ENCODE measurements at regions not wholly inside any gene's neighbourhood (a gene's known extent, or its start where the extent isn't known, plus 50 kb on each side); places are given as distances from the start of the nearest gene placed in this dataset.
"Not testable (repeated sequence)": the region's sequence is repeated elsewhere in the genome, so short reads cannot be mapped to it uniquely, and the experiment has no call there.

GRCh38 chr14:105600195-105600938 is 74.0 kb downstream of the TMEM121 start:
- not testable (repeated sequence) for H3K9me3 ChIP-seq; H3K4me3 ChIP-seq; H3K27ac ChIP-seq; DNase-seq (ENCODE audit: low spot score in 2 of 2); H3K27me3 ChIP-seq; H3K4me1 ChIP-seq; H3K36me3 ChIP-seq
- WGBS = 92% methylated on average over 24 of the region's 52 CpGs

- no peaks in the 10 kb centered on the region for H3K27me3 ChIP-seq
- DNase-seq (ENCODE audit: low spot score in 2 of 2) = no peak
- no peaks in the 10 kb centered on the region for H3K4me1 ChIP-seq
- H3K4me3 ChIP-seq = no peak overlapping the region
- no peaks in the 10 kb centered on the region for H3K9me3 ChIP-seq
- H3K27ac ChIP-seq = no peak overlapping the region
- 76% methylated on average over 12 of the region's 19 CpGs for WGBS
- TF ChIP-seq EP300 (IDR thresholded peaks at IDR 0.05) (no peak), POLR2A (IDR thresholded peaks at IDR 0.05) (no peak), POLR2AphosphoS5 (IDR thresholded peaks at IDR 0.05) (no peak)
- TF ChIP-seq, protein P1, sequence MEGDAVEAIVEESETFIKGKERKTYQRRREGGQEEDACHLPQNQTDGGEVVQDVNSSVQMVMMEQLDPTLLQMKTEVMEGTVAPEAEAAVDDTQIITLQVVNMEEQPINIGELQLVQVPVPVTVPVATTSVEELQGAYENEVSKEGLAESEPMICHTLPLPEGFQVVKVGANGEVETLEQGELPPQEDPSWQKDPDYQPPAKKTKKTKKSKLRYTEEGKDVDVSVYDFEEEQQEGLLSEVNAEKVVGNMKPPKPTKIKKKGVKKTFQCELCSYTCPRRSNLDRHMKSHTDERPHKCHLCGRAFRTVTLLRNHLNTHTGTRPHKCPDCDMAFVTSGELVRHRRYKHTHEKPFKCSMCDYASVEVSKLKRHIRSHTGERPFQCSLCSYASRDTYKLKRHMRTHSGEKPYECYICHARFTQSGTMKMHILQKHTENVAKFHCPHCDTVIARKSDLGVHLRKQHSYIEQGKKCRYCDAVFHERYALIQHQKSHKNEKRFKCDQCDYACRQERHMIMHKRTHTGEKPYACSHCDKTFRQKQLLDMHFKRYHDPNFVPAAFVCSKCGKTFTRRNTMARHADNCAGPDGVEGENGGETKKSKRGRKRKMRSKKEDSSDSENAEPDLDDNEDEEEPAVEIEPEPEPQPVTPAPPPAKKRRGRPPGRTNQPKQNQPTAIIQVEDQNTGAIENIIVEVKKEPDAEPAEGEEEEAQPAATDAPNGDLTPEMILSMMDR (IDR thresholded peaks at IDR 0.05) = no peak
- H3K36me3 ChIP-seq = no peaks in the 10 kb centered on the region
These were observed 74.6 kb downstream of the TMEM121 start for GRCh38 chr14:105600939-105601359.

DNA sequence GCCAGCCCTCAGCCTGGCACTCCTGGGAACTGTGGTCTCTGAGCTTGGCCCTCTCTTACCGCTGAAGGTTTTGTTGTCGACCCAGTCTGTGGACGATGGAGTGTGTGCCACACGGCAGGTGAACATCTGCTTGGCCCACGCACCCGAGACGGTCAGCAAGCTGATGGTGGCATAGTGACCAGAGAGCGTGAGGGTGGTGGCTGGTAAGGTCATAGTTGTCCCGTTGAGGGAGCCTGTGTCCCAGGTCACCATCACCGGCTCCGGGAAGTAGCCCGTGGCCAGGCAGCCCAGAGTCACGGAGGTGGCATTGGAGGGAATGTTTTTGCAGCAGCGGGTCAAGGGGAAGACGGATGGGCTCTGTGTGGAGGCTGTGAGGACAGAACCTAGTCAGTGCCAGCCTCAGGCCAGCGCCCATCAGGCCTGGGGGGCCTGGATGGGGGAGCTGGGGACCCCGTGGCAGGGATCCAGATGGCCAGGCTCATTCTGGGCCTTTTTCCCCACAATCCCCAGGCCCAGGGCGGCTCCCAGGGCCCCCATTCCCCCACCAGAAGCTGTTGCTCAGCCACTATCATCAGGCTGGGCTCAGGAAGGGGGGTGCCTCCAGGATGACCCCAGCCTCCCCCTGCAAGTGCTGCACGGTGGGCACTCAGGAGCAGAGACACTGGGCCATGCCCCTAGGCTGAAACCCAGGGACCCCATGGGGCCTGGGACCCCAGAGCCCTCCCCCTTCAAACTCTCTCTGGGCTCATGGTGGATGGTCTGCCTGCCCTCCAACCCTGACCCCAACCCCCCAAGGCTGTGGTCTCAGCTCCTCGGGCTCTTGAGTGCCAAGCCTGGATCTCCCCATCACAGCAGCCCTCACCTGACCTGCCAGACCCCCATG is 75.2 kb downstream of the TMEM121 start:
- Histone ChIP-seq H3K36me3 (no peaks in the 10 kb centered on the region), H3K27me3 (no peaks in the 10 kb centered on the region), H3K4me1 (no peaks in the 10 kb centered on the region), H3K4me3 (no peak overlapping the region), H3K9me3 (no peaks in the 10 kb centered on the region), H3K27ac (no peak overlapping the region)
- TF ChIP-seq POLR2AphosphoS5 (IDR thresholded peaks at IDR 0.05) = no peak
- TF ChIP-seq, protein P1 (IDR thresholded peaks at IDR 0.05) = no peak
- TF ChIP-seq EP300 (IDR thresholded peaks at IDR 0.05) = no peak
- TF ChIP-seq POLR2A (IDR thresholded peaks at IDR 0.05) = no peak
- WGBS = 85% methylated on average over 16 of the region's 20 CpGs
- no peak for DNase-seq (ENCODE audit: low spot score in 2 of 2)

DNA sequence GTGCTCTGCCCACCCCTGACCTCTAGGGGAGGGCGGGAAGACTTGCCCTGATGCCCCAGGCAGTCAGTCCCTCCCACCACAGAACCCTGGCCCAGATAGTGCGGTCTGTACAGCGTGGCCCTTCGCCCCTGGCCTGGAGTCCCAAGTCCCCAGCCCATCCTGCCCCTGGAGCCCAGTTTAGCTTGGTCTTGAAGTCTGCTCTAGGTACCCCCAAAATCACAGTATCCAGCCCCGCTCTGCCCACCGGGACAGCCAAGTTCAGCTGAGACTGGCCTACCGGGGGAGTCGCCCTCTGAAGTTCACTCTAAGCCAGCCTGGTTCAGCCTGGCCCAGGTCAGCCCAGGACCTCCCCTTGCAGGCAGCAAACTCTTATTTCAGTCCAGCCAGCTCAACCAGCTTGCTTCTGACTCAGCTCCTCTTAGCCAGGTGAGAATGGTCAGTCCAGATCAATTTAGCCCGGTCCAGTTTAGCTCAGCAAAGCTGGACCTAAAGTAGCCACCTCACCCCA is 75.9 kb downstream of the TMEM121 start:
- no peaks in the 10 kb centered on the region for H3K36me3 ChIP-seq
- H3K27me3 ChIP-seq = no peaks in the 10 kb centered on the region
- no peaks in the 10 kb centered on the region for H3K4me1 ChIP-seq
- H3K27ac ChIP-seq = no peak overlapping the region
- no peak overlapping the region for H3K4me3 ChIP-seq
- DNase-seq (ENCODE audit: low spot score in 2 of 2) = no peak
- 90% methylated on average over 4 of the region's 9 CpGs for WGBS
- TF ChIP-seq POLR2A (IDR thresholded peaks at IDR 0.05) = no peak
- H3K9me3 ChIP-seq = no peaks in the 10 kb centered on the region

- DNase-seq (ENCODE audit: low spot score in 2 of 2) = peak in 1 of 2 donors; percentile 40
These were observed 76.7 kb downstream of the TMEM121 start for GRCh38 chr14:105602799-105603793.

GRCh38 chr14:105604531-105605463 is 78.4 kb downstream of the TMEM121 start:
- not testable (repeated sequence) for H3K27ac ChIP-seq, H3K27me3 ChIP-seq, H3K36me3 ChIP-seq, H3K9me3 ChIP-seq, H3K4me1 ChIP-seq, H3K4me3 ChIP-seq
- DNase-seq (ENCODE audit: low spot score in 2 of 2) = peak; percentile 48 to 60
- 87% methylated on average over 19 of the region's 32 CpGs for WGBS

More at GRCh38 chr14:105602799-105603793, 76.7 kb downstream of the TMEM121 start:
- TF ChIP-seq, protein P1 (IDR thresholded peaks at IDR 0.05) = no peak
- TF ChIP-seq POLR2A (IDR thresholded peaks at IDR 0.05) = no peak
- TF ChIP-seq POLR2AphosphoS5 (IDR thresholded peaks at IDR 0.05) = no peak
- TF ChIP-seq EP300 (IDR thresholded peaks at IDR 0.05) = no peak
- WGBS = 80% methylated on average over 6 of the region's 6 CpGs
- no peaks in the 10 kb centered on the region for H3K4me1 ChIP-seq
- H3K9me3 ChIP-seq = no peaks in the 10 kb centered on the region
- H3K36me3 ChIP-seq = no peaks in the 10 kb centered on the region
- no peaks in the 10 kb centered on the region for H3K27me3 ChIP-seq
- no peak overlapping the region for H3K27ac ChIP-seq
- no peak overlapping the region for H3K4me3 ChIP-seq
